GM06990 (cell line): ENCODE measurements at regions not wholly inside any gene's neighbourhood (a gene's known extent, or its start where the extent isn't known, plus 50 kb on each side); places are given as distances from the start of the nearest gene placed in this dataset.

Experiments used
- DNase-seq: peaks from one replicate; pipeline ENCODE4 v3.0.0-alpha.2; 2011; ENCODE audit not compliant: insufficient read length; ENCODE audit errors: extremely low read depth
- H3K27me3 ChIP-seq: replicated peaks from 2 replicates; pipeline ENCODE4 v1.6.0; 2011; ENCODE audit warnings: low read length; ENCODE audit not compliant: control insufficient read depth, insufficient read depth
- H3K36me3 ChIP-seq: 2 replicates; pipeline ENCODE4 v1.5.1; 2011; ENCODE audit warnings: low read length; ENCODE audit not compliant: control insufficient read depth, insufficient read depth
- H3K4me3 ChIP-seq: replicated peaks from 2 replicates; pipeline ENCODE4 v1.5.1; 2011; ENCODE audit warnings: low read depth, mild to moderate bottlenecking, control low read depth, low read length
- TF ChIP-seq, protein P1 (sequence below): IDR thresholded peaks from 2 replicates; pipeline ENCODE4 v1.5.1; 2011; ENCODE audit warnings: low read length, control low read depth, mild to moderate bottlenecking, inconsistent platforms; ENCODE audit not compliant: insufficient read depth, poor library complexity, severe bottlenecking

DNA sequence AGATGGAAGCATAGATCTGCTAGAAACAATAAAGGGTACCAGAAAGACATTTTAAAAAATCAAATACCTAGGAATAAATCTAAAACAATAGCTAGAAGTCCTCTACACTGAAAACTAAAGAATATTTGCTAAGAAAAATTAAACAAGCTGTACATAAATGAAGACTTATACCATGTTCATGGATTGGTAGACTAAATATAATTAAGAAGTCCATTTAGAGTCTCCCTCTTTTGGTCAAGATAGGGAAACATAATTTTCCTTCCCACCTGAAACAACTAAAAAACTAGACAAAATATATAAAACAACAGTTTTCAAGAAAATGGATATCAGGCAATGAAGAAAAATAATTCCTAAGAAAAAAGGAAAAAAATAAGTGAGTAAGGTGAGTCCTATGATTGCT, 120.0 kb upstream of the TAB2 start:
- DNase-seq, result no peak
- TF ChIP-seq, protein P1, sequence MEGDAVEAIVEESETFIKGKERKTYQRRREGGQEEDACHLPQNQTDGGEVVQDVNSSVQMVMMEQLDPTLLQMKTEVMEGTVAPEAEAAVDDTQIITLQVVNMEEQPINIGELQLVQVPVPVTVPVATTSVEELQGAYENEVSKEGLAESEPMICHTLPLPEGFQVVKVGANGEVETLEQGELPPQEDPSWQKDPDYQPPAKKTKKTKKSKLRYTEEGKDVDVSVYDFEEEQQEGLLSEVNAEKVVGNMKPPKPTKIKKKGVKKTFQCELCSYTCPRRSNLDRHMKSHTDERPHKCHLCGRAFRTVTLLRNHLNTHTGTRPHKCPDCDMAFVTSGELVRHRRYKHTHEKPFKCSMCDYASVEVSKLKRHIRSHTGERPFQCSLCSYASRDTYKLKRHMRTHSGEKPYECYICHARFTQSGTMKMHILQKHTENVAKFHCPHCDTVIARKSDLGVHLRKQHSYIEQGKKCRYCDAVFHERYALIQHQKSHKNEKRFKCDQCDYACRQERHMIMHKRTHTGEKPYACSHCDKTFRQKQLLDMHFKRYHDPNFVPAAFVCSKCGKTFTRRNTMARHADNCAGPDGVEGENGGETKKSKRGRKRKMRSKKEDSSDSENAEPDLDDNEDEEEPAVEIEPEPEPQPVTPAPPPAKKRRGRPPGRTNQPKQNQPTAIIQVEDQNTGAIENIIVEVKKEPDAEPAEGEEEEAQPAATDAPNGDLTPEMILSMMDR, result no peak
- no peaks in the 10 kb centered on the region for H3K36me3 ChIP-seq

DNA sequence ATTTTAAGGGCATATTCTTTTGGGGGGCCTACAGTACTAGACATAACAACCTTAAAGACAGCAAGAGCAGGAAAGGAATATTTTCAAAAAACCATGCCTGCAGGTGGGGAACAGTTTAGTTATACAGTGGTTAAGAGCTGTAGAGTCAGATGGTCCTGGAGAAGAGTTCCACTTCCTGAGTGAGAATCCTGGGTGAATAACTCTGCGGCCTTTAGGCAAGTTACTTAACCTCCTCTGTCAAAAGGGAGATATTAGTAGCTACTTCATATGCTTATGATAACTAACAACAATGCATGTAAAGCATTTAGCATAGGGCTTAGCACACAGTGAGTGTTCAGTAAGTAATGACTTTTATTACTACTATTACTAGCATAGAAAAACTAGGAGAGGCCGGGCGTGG, 119.2 kb upstream of the TAB2 start:
- no peak for DNase-seq
- Histone ChIP-seq H3K4me3 (no peak overlapping the region), H3K36me3 (no peaks in the 10 kb centered on the region), H3K27me3 (no peaks in the 10 kb centered on the region)
- TF ChIP-seq, protein P1, result no peak

More for the DNA sequence above, 120.0 kb upstream of the TAB2 start:
- Histone ChIP-seq H3K27me3 (no peaks in the 10 kb centered on the region), H3K4me3 (no peak overlapping the region)

DNA sequence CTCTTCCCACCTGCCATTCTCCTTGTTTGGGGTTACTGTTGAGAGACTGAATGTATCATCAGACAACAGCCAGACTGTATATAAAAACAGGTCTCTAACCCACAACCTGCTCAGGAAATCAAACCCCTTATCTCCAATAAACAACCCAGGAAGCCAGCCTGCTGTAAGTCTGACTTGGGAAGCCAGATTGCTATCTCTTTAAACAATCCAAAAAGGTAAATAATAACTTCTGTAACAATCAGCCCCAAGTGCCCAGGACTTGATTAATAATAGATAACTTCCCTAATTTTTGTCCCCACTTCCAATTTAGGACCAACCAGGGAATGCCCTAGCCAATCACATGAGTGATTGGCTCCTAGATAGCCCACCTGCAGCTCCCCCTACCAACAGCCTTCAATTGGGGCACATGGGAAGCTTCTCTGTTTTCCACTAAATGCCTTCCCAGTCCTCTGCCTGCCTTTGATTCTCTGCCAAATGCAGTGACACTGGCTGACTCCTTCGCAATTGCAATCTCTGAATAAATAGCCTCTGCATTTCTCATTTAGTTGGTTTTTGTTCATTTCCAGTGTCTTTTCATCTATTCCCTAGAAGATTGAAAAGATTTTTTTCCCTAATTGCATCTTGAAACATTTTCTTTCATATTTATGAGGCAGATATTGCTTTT, 117.1 kb upstream of the TAB2 start:
- no peak for DNase-seq
- Histone ChIP-seq H3K36me3 (no peaks in the 10 kb centered on the region), H3K27me3 (no peaks in the 10 kb centered on the region), H3K4me3 (no peak overlapping the region)
- TF ChIP-seq, protein P1, result no peak

DNA sequence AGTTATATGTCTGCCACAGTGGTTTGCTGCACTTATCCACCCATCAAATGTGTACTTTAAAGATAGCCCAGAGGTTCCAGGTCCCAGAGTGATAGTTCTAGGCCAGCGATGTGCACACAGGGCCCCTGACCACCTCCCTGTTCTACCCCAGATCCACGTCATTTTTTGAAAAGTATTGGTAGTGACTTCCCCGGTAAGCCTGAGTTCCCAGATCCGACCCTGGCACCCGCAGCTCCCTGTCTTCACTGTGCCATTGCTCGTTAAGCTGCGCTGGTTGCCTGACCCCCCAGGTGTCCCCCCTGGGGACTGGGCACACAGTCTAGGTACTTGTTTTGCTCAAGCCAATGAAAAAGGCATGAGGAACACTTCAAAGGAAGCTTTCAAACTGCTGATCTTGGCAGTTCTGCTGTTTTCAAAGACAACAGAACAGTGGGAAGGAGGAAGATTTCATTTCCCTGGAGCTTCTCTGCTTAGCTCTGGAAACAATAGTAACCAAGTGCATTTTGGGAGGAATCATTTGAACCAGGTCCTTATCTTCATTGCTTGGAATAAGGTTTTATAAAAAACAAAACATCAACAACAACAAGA, 116.3 kb upstream of the TAB2 start:
- no peaks in the 10 kb centered on the region for H3K27me3 ChIP-seq
- H3K4me3 ChIP-seq, result no peak overlapping the region
- TF ChIP-seq, protein P1, result no peak
- H3K36me3 ChIP-seq, result no peaks in the 10 kb centered on the region
- DNase-seq, result no peak

DNA sequence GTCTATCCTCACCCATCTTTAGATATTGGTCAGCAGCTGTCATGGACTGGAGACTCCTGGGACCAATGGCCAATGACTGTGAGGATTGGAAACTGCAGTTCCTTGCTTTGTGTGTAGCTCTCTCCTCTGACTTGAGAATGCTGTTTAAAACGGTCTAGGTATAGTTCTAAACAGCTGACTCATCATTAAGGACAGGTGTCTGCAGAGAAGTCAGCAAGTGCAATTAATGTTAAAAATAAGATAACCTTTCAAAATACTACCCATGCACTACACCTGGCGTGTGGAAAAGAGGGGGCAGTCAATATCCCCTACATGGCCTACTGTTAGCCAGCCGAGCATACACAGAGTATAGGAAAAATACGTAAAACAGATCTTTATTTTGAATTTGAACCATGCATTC, 115.4 kb upstream of the TAB2 start:
- TF ChIP-seq, protein P1, result no peak
- H3K4me3 ChIP-seq, result no peak overlapping the region
- H3K36me3 ChIP-seq, result no peaks in the 10 kb centered on the region
- DNase-seq, result no peak
- no peaks in the 10 kb centered on the region for H3K27me3 ChIP-seq
